SK-N-MC (cell line): ENCODE measurements at regions not wholly inside any gene's neighbourhood (a gene's known extent, or its start where the extent isn't known, plus 50 kb on each side); places are given as distances from the start of the nearest gene placed in this dataset.

Experiments used
- EZH2 ChIP-seq: fragments of 200-600 bp; sonication (generic); IDR thresholded peaks from one replicate; pipeline ENCODE4 v1.6.1; 2017; ENCODE audit warnings: antibody characterized with exemption
- POLR2AphosphoS5 ChIP-seq: IDR thresholded peaks from 2 replicates; pipeline ENCODE4 v1.6.1; 2012; ENCODE audit warnings: mild to moderate bottlenecking, low read depth, low read length, borderline replicate concordance

DNA sequence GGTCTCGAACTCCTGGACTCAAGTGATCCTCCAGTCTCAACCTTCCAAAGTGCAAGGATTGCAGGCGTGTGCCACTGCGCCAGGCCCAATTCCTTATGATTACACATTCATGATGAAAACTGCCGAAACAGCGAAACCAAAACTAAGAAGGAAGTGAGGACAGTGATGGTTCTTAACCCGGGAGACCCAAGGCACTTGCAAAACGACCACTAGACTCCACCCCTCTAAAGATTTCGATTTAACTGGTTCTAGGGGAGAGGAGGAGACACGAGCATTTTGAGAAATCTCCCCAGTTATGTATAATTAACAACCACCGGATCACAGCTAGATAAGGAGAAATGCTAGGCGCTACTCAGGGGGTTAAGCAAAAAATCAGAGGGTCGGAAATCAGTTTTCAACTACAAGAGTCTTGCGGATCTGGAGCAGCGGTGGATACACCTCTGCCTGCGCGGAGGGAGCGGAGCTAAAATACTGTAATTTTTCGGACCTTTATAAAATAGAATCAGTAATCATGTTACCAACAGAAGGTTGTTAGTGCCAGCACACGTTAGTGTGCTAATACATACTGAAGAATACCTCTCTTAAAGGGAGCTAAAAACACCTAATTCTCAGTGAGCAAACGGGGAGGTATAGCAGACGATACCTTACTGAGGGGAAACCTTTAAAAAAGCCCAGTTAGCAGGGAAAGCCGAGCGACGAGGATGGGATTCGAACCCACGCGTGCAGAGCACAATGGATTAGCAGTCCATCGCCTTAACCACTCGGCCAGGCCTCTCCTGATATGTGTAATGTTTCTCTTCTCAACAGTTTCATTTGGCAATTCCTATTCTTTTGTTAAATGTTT lies 60.0 kb upstream of the BTN3A2 start:
- no peak for TF ChIP-seq POLR2AphosphoS5
- TF ChIP-seq EZH2 = no peak
